ENCODE measurements at regions not wholly inside any gene's neighbourhood (a gene's known extent, or its start where the extent isn't known, plus 50 kb on each side); places are given as distances from the start of the nearest gene placed in this dataset.

- TF ChIP-seq, protein P1, sequence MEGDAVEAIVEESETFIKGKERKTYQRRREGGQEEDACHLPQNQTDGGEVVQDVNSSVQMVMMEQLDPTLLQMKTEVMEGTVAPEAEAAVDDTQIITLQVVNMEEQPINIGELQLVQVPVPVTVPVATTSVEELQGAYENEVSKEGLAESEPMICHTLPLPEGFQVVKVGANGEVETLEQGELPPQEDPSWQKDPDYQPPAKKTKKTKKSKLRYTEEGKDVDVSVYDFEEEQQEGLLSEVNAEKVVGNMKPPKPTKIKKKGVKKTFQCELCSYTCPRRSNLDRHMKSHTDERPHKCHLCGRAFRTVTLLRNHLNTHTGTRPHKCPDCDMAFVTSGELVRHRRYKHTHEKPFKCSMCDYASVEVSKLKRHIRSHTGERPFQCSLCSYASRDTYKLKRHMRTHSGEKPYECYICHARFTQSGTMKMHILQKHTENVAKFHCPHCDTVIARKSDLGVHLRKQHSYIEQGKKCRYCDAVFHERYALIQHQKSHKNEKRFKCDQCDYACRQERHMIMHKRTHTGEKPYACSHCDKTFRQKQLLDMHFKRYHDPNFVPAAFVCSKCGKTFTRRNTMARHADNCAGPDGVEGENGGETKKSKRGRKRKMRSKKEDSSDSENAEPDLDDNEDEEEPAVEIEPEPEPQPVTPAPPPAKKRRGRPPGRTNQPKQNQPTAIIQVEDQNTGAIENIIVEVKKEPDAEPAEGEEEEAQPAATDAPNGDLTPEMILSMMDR (IDR thresholded peaks at IDR 0.05), result no peak
- no peak for TF ChIP-seq POLR2A (IDR thresholded peaks at IDR 0.05)
- no peak for TF ChIP-seq EP300 (IDR thresholded peaks at IDR 0.05)
- Histone ChIP-seq H3K4me3 (no peak overlapping the region), H3K36me3 (no peaks in the 10 kb centered on the region), H3K4me1 (ENCODE audit: insufficient read depth) (no peaks in the 10 kb centered on the region), H3K9me3 (no peaks in the 10 kb centered on the region), H3K27me3 (no peaks in the 10 kb centered on the region), H3K27ac (no peak overlapping the region)
- intact Hi-C loops (cut with DNase I), result no loop called here
- WGBS, 3 donors, result 83 to 90% (median 84%) methylated on average over 15 of the region's 15 CpGs
- no peak for DNase-seq
Observed at GRCh38 chr21:36207577-36208320, 51.1 kb downstream of the DOP1B start.

- H3K36me3 ChIP-seq, result no peaks in the 10 kb centered on the region
- WGBS, 3 donors, result 90 to 95% (median 92%) methylated on average over 27 of the region's 27 CpGs
Observed at GRCh38 chr21:36208326-36209013, 51.8 kb downstream of the DOP1B start.

GRCh38 chr21:36209626-36210171 is 53.1 kb downstream of the DOP1B start:
- 83 to 86% (median 85%) methylated on average over 11 of the region's 11 CpGs for WGBS, 3 donors
- intact Hi-C loops (cut with DNase I), result no loop called here
- no peaks in the 10 kb centered on the region for H3K27me3 ChIP-seq
- H3K27ac ChIP-seq, result no peak overlapping the region
- TF ChIP-seq POLR2A (IDR thresholded peaks at IDR 0.05) (no peak), EP300 (IDR thresholded peaks at IDR 0.05) (no peak)
- TF ChIP-seq, protein P1 (IDR thresholded peaks at IDR 0.05), result no peak
- no peaks in the 10 kb centered on the region for H3K36me3 ChIP-seq
- H3K9me3 ChIP-seq, result no peaks in the 10 kb centered on the region
- H3K4me3 ChIP-seq, result no peak overlapping the region
- no peak for DNase-seq
- no peaks in the 10 kb centered on the region for H3K4me1 ChIP-seq (ENCODE audit: insufficient read depth)

More at GRCh38 chr21:36208326-36209013, 51.8 kb downstream of the DOP1B start:
- H3K27ac ChIP-seq, result no peak overlapping the region
- H3K4me3 ChIP-seq, result no peak overlapping the region
- H3K4me1 ChIP-seq (ENCODE audit: insufficient read depth), result no peaks in the 10 kb centered on the region
- H3K27me3 ChIP-seq, result no peaks in the 10 kb centered on the region
- TF ChIP-seq, protein P1 (IDR thresholded peaks at IDR 0.05), result no peak
- TF ChIP-seq EP300 (IDR thresholded peaks at IDR 0.05), result no peak
- no peak for TF ChIP-seq POLR2A (IDR thresholded peaks at IDR 0.05)
- no peaks in the 10 kb centered on the region for H3K9me3 ChIP-seq
- no peak for DNase-seq
- intact Hi-C loops (cut with DNase I), result no loop called here

GRCh38 chr21:36210779-36211659 is 54.4 kb downstream of the DOP1B start:
- no peak for DNase-seq
- 87 to 90% (median 89%) methylated on average over 21 of the region's 21 CpGs for WGBS, 3 donors
- TF ChIP-seq, protein P1 (IDR thresholded peaks at IDR 0.05), result no peak
- H3K4me3 ChIP-seq, result no peak overlapping the region
- H3K36me3 ChIP-seq, result no peaks in the 10 kb centered on the region
- no peaks in the 10 kb centered on the region for H3K27me3 ChIP-seq
- H3K27ac ChIP-seq, result no peak overlapping the region
- intact Hi-C loops (cut with DNase I), result no loop called here
- H3K9me3 ChIP-seq, result no peaks in the 10 kb centered on the region
- no peaks in the 10 kb centered on the region for H3K4me1 ChIP-seq (ENCODE audit: insufficient read depth)
